GM12892 (cell line): ENCODE measurements at regions not wholly inside any gene's neighbourhood (a gene's known extent, or its start where the extent isn't known, plus 50 kb on each side); places are given as distances from the start of the nearest gene placed in this dataset.

Source experiments
- POLR2A ChIP-seq: IDR thresholded peaks from 2 replicates; pipeline ENCODE4 v1.6.1; 2011; ENCODE audit warnings: low read depth, low read length, control low read depth
- POLR2AphosphoS5 ChIP-seq: IDR thresholded peaks from 2 replicates; pipeline ENCODE4 v1.6.1; 2011; ENCODE audit warnings: low read depth, low read length, control low read depth

- TF ChIP-seq POLR2A: no peak
- TF ChIP-seq POLR2AphosphoS5: no peak
These were observed 638.7 kb downstream of the UQCRFS1 start for GRCh38 chr19:28574212-28574611.
